ENCODE measurements at regions not wholly inside any gene's neighbourhood (a gene's known extent, or its start where the extent isn't known, plus 50 kb on each side); places are given as distances from the start of the nearest gene placed in this dataset.

- peak overlapping the region; percentile 79 to 89 (median 84) for H3K27ac ChIP-seq
- no peak overlapping the region for H3K4me3 ChIP-seq
- no peaks in the 10 kb centered on the region for H3K9me3 ChIP-seq
- in situ Hi-C loops (cut with MboI; ENCODE audit: low pct_ligation_motif_present in 1 of 4, low pct_unique_long_range_greater_than_20kb in 1 of 4, low sequenced_read_pairs in 3 of 4) (no loop called here), intact Hi-C loops (cut with DNase I; ENCODE audit: low total_unique reads) (no loop called here)
- no peak for TF ChIP-seq POLR2AphosphoS5 (IDR thresholded peaks at IDR 0.05)
- TF ChIP-seq CTCF (IDR thresholded peaks at IDR 0.05), result no peak
- no peak for TF ChIP-seq EP300 (IDR thresholded peaks at IDR 0.05; ENCODE audit: low read depth)
- TF ChIP-seq POLR2A (IDR thresholded peaks at IDR 0.05), result no peak
- no peak for DNase-seq
- H3K27me3 ChIP-seq, result no peaks in the 10 kb centered on the region
- peaks cover 20 to 66% (median 49%) of the 10 kb centered on the region in 4 donors for H3K4me1 ChIP-seq
- 90 to 93% methylated on average over 1 of the region's 1 CpG for WGBS, 2 donors (ENCODE audit: low coverage in 1 of 2)
- H3K36me3 ChIP-seq, result no peaks in the 10 kb centered on the region
Measured at GRCh38 chr11:27200779-27201453, 160.3 kb downstream of the BBOX1 start.

GRCh38 chr11:27196203-27196897 lies 155.7 kb downstream of the BBOX1 start:
- intact Hi-C loops (cut with DNase I; ENCODE audit: low total_unique reads), result no loop called here

GRCh38 chr11:27195837-27196202 lies 155.2 kb downstream of the BBOX1 start:
- intact Hi-C loops (cut with DNase I; ENCODE audit: low total_unique reads), result no loop called here
- H3K4me3 ChIP-seq, result no peak overlapping the region
- TF ChIP-seq EP300 (IDR thresholded peaks at IDR 0.05; ENCODE audit: low read depth) (no peak), POLR2AphosphoS5 (IDR thresholded peaks at IDR 0.05) (no peak), CTCF (IDR thresholded peaks at IDR 0.05) (no peak), POLR2A (IDR thresholded peaks at IDR 0.05) (no peak)

More at GRCh38 chr11:27196203-27196897, 155.7 kb downstream of the BBOX1 start:
- no peak overlapping the region for H3K27ac ChIP-seq
- H3K36me3 ChIP-seq, result no peaks in the 10 kb centered on the region
- H3K4me1 ChIP-seq, result peaks cover 3 to 29% (median 12%) of the 10 kb centered on the region in 4 donors
- TF ChIP-seq POLR2A (IDR thresholded peaks at IDR 0.05) (no peak), CTCF (IDR thresholded peaks at IDR 0.05) (no peak), POLR2AphosphoS5 (IDR thresholded peaks at IDR 0.05) (no peak), EP300 (IDR thresholded peaks at IDR 0.05; ENCODE audit: low read depth) (no peak)
- H3K4me3 ChIP-seq, result no peak overlapping the region
- DNase-seq, result no peak
- H3K27me3 ChIP-seq, result no peaks in the 10 kb centered on the region
- WGBS, 2 donors (ENCODE audit: low coverage in 1 of 2), result 59 to 83% methylated on average over 3 to 6 of the region's 6 CpGs
- H3K9me3 ChIP-seq, result no peaks in the 10 kb centered on the region
- in situ Hi-C loops (cut with MboI; ENCODE audit: low pct_ligation_motif_present in 1 of 4, low pct_unique_long_range_greater_than_20kb in 1 of 4, low sequenced_read_pairs in 3 of 4), result no loop called here

GRCh38 chr11:27194976-27195375 lies 154.4 kb downstream of the BBOX1 start:
- TF ChIP-seq CTCF (IDR thresholded peaks at IDR 0.05), result no peak
- TF ChIP-seq EP300 (IDR thresholded peaks at IDR 0.05; ENCODE audit: low read depth), result no peak
- no peak for TF ChIP-seq POLR2A (IDR thresholded peaks at IDR 0.05)
- TF ChIP-seq POLR2AphosphoS5 (IDR thresholded peaks at IDR 0.05), result no peak
- Histone ChIP-seq H3K27ac (no peak overlapping the region), H3K9me3 (no peaks in the 10 kb centered on the region), H3K4me1 (peaks cover 0 to 15% (median 0%) of the 10 kb centered on the region in 4 donors), H3K27me3 (no peaks in the 10 kb centered on the region), H3K36me3 (no peaks in the 10 kb centered on the region), H3K4me3 (no peak overlapping the region)
- in situ Hi-C loops (cut with MboI; ENCODE audit: low pct_ligation_motif_present in 1 of 4, low pct_unique_long_range_greater_than_20kb in 1 of 4, low sequenced_read_pairs in 3 of 4) (no loop called here), intact Hi-C loops (cut with DNase I; ENCODE audit: low total_unique reads) (no loop called here)
- WGBS, 2 donors (ENCODE audit: low coverage in 1 of 2), result 78 to 84% methylated on average over 1 of the region's 1 CpG
- DNase-seq, result no peak

More at GRCh38 chr11:27195837-27196202, 155.2 kb downstream of the BBOX1 start:
- H3K36me3 ChIP-seq, result no peaks in the 10 kb centered on the region
- H3K27ac ChIP-seq, result no peak overlapping the region
- in situ Hi-C loops (cut with MboI; ENCODE audit: low pct_ligation_motif_present in 1 of 4, low pct_unique_long_range_greater_than_20kb in 1 of 4, low sequenced_read_pairs in 3 of 4), result no loop called here
- H3K4me1 ChIP-seq, result peaks cover 0 to 24% (median 7%) of the 10 kb centered on the region in 4 donors
- no peak for DNase-seq
- H3K27me3 ChIP-seq, result no peaks in the 10 kb centered on the region
- H3K9me3 ChIP-seq, result no peaks in the 10 kb centered on the region

Data from transverse colon (tissue), 4 donors.